22Rv1 (cell line): ENCODE measurements at regions not wholly inside any gene's neighbourhood (a gene's known extent, or its start where the extent isn't known, plus 50 kb on each side); places are given as distances from the start of the nearest gene placed in this dataset.

Experiments used
- H3K27ac ChIP-seq: fragments of 450-650 bp; 2 replicates; pipeline ENCODE4 v1.5.1; 2017
- ZFX ChIP-seq: fragments of 450-650 bp; IDR thresholded peaks from 2 replicates; pipeline ENCODE4 v1.6.1; 2017; ENCODE audit warnings: antibody characterized with exemption, borderline replicate concordance
- TF ChIP-seq, protein P1 (sequence below): fragments of 450-650 bp; IDR thresholded peaks from 2 replicates; pipeline ENCODE4 v1.5.1; 2017; ENCODE audit warnings: mild to moderate bottlenecking

DNA sequence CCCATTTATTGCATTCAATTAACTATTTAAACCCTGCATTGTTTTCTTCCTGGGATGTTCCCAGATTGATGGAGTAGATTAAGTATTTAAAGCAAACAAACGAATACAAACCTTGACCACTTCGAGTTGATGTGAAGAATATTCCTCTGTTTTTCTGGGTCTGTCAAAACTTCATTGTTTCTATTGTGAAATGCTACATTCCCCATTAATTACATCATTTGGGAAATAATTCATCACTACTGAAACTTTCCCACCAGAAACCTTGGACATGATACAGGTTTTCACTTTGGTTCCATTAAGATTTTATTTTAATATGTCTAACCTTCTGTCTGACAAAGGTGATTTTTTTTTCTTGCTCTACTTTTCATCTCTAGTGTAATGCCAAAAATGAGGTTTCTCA, 365.1 kb upstream of the ETAA1 start:
- no peak overlapping the region for H3K27ac ChIP-seq
- TF ChIP-seq, protein P1, sequence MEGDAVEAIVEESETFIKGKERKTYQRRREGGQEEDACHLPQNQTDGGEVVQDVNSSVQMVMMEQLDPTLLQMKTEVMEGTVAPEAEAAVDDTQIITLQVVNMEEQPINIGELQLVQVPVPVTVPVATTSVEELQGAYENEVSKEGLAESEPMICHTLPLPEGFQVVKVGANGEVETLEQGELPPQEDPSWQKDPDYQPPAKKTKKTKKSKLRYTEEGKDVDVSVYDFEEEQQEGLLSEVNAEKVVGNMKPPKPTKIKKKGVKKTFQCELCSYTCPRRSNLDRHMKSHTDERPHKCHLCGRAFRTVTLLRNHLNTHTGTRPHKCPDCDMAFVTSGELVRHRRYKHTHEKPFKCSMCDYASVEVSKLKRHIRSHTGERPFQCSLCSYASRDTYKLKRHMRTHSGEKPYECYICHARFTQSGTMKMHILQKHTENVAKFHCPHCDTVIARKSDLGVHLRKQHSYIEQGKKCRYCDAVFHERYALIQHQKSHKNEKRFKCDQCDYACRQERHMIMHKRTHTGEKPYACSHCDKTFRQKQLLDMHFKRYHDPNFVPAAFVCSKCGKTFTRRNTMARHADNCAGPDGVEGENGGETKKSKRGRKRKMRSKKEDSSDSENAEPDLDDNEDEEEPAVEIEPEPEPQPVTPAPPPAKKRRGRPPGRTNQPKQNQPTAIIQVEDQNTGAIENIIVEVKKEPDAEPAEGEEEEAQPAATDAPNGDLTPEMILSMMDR = no peak
- no peak for TF ChIP-seq ZFX

DNA sequence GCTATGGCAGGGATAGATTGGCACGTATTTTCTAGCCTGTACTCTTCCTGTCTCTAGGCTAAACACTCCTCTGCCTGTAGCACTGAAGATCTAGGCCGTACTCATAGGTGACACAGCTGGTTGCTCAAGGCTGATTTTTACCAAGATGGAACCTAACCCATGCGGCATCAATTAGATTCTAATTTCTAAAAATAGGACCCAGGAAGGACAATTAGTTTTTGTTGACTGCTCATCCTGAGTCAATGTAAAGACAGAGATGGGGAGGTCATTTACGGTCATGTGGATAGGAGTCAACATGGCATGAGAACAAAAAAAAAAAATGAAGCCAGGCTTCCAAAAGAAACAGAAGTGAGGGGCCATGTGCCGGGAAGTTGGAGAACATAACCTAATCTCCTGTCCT, 360.7 kb upstream of the ETAA1 start:
- TF ChIP-seq, protein P1 = no peak
- TF ChIP-seq ZFX = no peak
- no peak overlapping the region for H3K27ac ChIP-seq

DNA sequence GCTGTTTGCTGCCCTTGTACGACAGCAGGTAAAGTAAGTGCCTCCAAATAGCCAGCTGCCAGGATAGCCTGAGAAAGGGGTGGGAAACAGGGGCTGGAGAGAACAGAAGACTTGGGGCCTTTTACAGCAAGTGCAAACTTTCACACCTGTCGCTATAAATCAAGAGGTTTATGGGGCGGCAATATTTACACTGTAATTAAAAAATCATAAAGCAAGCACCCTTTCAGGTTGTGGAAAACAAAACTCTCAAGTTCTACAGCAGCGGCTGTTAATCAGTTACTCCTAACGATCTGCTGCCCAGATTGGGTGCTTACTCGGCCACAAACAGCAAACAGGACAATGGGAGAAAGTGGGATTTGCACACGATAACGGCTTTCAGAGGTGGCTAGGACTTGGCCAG, 359.5 kb upstream of the ETAA1 start:
- H3K27ac ChIP-seq = no peak overlapping the region
- TF ChIP-seq, protein P1 = no peak
- no peak for TF ChIP-seq ZFX

DNA sequence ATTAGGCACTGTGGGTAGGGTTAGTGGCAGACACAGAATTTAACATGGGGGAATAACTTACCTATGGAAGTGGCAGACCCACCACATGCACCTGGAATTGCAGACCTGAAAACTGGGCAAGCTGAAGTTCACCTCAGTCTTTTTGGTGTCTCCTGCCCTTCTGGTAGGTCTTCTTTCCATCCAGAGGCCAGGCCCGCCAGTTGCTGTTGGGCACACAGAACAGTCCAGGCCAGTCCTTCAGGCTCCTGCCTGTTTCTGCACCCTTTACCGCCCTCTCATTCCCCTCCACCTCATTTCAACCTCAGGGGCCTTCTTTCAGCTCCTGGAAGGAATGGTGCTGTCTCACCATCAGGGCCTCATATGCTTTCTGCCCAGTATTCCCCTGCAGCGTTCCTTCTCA, 358.9 kb upstream of the ETAA1 start:
- TF ChIP-seq ZFX = no peak
- TF ChIP-seq, protein P1 = no peak
- no peak overlapping the region for H3K27ac ChIP-seq

DNA sequence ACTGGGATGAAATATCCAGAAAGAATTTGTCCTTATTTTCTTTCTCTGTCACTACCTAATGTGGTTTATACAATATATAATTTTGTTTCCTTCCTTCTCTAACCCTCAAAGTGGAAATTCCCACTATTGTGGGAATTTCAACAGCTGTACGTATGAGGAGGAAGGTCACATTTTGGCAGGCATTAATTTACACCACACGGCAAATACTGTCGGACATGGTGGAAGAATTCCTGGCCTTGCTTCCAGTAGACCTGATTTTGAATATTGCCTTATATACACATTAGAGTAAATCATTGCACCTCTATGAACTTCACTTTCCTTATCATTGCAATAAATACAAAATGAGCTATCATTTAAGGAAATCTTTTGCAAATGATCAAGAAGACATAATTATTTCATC, 358.1 kb upstream of the ETAA1 start:
- TF ChIP-seq ZFX = no peak
- TF ChIP-seq, protein P1 = no peak
- no peak overlapping the region for H3K27ac ChIP-seq

DNA sequence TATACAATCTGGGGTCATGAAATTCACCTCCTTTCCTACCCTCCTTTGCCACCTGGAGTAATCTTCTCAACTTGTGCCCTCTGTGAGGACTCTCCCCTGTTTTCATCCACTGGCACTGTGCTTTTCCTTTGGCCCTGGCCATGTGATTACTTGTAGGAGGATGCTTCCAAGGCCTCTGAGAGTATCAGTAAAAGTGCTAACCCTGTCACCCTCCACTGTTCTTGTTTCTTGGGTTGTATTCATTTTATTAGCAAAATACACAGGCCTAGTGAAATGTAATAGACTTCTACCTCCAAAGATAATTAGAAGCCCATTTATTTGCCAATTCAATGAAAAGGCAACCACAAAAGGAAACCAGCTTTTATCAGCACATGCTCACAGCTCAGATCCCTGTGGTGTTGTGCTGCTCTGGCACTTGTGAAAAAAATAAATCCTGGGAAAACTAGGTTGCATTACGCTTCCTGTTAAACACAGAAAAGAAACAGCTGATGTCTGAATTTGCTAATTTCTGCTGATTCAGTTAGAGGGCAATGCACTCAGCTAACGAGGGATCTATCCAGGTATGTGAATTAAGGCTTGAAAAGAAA, 357.5 kb upstream of the ETAA1 start:
- no peak for TF ChIP-seq ZFX
- TF ChIP-seq, protein P1 = no peak

DNA sequence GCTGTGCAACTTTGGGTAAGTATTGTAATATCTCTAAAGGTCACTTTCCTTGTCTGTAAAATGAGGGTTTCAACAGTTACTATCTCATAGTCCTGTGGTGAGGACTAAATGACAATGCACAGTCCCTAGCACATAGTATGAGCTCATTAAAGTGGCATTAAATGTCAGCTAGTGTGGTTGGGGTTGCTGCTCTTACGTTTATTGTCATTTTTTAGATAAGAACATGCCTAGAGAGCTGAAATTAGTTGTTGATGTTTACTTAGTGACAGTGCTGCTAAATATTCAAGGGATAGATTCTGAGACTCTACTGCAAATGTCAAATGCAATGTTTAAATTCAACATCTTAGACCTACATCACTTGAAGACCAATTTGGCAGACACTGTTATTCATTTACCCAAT, 356.1 kb upstream of the ETAA1 start:
- TF ChIP-seq, protein P1 = no peak
- no peak for TF ChIP-seq ZFX
- no peak overlapping the region for H3K27ac ChIP-seq

More for the DNA sequence above, 357.5 kb upstream of the ETAA1 start:
- no peak overlapping the region for H3K27ac ChIP-seq
